ENCODE measurements at regions not wholly inside any gene's neighbourhood (a gene's known extent, or its start where the extent isn't known, plus 50 kb on each side); places are given as distances from the start of the nearest gene placed in this dataset.
"Not testable (repeated sequence)": the region's sequence is repeated elsewhere in the genome, so short reads cannot be mapped to it uniquely, and the experiment has no call there.

DNA sequence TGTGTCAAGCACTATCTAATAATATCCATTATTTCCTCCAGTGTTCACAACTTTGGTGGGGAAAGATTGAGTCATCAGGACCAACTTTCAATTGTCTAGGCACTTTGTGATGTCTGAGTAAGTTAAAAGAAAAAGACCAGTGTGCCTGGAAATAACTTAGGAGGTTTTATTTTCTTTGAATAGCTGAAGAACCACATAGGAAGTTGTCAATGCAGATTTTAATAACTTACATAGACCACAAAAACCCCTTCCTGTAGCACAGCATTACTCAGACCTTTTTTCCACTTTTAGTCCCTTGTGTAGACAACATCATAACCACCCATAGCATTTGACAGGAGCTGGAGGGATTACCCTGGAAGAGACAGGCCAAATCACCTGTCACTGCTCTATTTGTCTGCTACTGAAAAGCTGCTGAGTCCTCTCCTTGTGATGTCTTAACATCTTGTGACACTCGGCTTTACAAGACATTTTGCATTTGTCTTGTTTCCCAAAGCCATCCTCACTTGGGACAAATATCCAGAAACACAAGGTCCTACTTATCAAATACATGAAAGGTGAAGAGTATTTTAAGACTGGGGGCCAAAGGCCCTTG is 241.5 kb upstream of the PTER start:
- TF ChIP-seq, protein P1, sequence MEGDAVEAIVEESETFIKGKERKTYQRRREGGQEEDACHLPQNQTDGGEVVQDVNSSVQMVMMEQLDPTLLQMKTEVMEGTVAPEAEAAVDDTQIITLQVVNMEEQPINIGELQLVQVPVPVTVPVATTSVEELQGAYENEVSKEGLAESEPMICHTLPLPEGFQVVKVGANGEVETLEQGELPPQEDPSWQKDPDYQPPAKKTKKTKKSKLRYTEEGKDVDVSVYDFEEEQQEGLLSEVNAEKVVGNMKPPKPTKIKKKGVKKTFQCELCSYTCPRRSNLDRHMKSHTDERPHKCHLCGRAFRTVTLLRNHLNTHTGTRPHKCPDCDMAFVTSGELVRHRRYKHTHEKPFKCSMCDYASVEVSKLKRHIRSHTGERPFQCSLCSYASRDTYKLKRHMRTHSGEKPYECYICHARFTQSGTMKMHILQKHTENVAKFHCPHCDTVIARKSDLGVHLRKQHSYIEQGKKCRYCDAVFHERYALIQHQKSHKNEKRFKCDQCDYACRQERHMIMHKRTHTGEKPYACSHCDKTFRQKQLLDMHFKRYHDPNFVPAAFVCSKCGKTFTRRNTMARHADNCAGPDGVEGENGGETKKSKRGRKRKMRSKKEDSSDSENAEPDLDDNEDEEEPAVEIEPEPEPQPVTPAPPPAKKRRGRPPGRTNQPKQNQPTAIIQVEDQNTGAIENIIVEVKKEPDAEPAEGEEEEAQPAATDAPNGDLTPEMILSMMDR (conservative IDR thresholded peaks at IDR 0.05): no peak
- TF ChIP-seq ZFX (IDR thresholded peaks at IDR 0.05): no peak
- no peak overlapping the region for H3K27ac ChIP-seq

DNA sequence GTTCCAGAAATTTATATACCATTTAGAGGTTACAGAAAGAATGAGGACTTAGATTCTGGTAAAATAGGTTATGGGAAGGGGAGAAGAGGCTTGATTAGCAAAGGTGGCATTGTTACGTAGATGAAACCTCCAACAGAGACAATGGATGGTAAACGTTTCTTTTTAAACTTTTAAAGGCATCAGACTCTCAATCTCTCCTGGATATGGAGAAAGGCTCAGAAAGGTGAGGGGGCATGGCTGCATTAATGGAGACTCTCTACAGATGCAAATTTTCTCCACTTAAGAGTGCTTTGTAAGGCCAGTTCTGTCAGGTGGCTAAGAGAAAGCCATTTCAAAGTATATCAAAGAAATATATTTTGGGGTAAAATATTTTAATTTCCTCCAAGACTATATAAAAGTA is 240.9 kb upstream of the PTER start:
- TF ChIP-seq ZFX (IDR thresholded peaks at IDR 0.05): no peak
- TF ChIP-seq, protein P1 (conservative IDR thresholded peaks at IDR 0.05): no peak

DNA sequence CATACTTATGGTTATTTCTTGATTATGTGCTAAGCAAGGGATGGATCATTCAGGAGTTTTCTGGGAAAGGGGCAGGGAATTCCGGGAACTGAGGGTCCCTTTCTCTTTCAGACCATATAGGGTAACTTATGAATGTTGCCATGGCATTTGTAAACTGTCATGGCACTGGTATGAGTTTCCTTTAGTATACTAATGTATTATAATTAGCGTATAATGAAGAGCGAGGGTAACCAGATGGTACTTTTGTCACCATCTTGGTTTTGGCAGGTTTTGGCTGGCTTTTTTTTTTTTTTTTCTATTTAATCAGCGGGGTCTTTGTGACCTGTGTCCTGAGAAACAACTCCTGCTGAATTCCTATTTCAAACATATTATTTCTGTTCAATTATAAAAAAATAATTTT is 237.6 kb upstream of the PTER start:
- no peak overlapping the region for H3K27ac ChIP-seq
- TF ChIP-seq, protein P1 (conservative IDR thresholded peaks at IDR 0.05): no peak
- TF ChIP-seq ZFX (IDR thresholded peaks at IDR 0.05): no peak

More for the DNA sequence above, 240.9 kb upstream of the PTER start:
- no peak overlapping the region for H3K27ac ChIP-seq

DNA sequence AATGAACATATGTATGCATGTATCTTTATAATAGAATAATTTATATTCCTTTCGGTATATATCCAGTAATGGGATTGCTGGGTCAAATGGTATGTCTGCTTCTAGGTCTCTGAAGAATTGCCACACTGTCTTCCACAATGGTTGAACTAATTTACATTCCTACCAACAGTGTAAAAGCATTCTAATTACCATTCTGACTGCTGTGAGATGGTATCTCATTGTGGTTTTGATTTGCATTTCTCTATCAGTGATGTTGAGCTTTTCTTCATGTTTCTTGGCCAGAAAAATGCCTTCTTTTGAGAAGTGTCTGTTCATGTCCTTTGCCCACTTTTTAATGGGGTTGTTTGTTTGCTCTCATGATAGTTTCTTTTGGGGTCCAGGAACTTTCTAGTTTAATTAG is 213.2 kb upstream of the PTER start:
- H3K27ac ChIP-seq: not testable (repeated sequence)

DNA sequence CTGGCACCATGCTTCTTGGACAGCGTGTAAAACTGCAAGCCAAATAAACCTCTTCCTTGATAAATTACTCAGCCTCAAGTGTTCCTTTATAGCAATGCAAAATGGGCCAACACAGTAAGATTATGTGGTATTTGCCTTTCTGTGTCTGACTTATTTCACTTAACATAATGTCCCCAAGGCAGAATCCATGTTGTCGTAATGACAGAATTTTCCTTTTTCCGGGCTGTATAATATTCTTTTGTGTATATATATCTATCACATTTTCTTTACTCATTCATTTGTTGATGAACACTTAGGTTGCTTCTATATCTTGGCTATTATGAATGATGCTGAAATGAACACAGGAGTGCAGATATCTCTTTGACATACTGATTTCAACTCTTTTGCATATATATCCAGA is 209.1 kb upstream of the PTER start:
- H3K27ac ChIP-seq: no peak overlapping the region
- TF ChIP-seq, protein P1 (conservative IDR thresholded peaks at IDR 0.05): no peak
- TF ChIP-seq ZFX (IDR thresholded peaks at IDR 0.05): no peak

DNA sequence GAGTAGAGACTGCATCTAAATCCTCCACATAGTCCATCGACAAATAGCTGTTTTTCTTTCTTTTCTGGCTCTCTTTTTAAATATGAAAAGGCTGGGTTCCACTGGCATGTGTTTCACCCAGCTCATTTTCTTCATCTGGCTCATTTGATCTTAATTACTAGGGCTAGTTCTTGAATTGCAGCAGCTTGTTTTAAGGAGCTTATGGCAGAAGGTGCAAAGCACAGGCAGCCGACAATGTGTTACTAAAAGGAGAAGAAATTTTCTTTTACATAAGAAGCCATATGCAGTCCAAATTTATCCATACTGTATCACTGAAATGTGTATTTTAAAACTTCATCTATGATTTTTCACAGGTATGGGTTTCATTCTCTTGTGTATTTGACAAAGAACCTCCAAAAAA is 205.6 kb upstream of the PTER start:
- TF ChIP-seq, protein P1 (conservative IDR thresholded peaks at IDR 0.05): no peak
- TF ChIP-seq ZFX (IDR thresholded peaks at IDR 0.05): no peak

DNA sequence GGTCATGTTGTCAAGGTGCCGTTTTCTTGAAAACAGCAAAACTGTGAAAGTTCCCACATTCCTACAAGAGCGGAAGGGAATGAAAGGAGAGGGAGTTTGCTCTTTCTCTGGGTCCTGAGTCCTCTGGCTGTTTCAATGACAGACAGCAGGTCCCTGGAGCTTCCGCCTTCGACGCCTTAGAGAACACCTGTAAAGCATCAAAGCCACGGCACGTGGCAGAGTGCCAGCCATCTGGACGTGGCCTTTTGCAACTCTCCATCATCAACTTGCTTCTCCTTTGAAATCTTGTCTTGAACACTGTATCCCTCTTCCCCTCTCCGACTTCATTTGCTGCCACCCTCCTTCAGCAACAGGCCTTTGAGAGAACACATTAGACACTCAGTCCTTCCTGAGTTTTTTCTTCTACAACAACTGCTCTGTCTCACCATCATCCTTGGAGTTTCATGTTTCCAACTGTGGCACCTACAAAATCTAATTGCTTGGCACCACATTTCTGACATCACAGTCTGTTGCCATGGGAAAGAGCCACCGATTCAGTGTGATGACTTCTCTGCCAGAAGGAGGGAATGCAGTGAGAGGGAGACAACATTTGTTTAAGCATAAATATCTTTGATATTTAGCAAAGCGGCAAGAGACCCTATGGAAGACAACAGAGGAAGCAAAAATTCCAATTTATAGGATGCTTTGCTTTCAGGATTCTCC is 204.9 kb upstream of the PTER start:
- TF ChIP-seq, protein P1 (conservative IDR thresholded peaks at IDR 0.05): no peak
- no peak for TF ChIP-seq ZFX (IDR thresholded peaks at IDR 0.05)
- no peak overlapping the region for H3K27ac ChIP-seq

More for the DNA sequence above, 205.6 kb upstream of the PTER start:
- H3K27ac ChIP-seq: no peak overlapping the region

DNA sequence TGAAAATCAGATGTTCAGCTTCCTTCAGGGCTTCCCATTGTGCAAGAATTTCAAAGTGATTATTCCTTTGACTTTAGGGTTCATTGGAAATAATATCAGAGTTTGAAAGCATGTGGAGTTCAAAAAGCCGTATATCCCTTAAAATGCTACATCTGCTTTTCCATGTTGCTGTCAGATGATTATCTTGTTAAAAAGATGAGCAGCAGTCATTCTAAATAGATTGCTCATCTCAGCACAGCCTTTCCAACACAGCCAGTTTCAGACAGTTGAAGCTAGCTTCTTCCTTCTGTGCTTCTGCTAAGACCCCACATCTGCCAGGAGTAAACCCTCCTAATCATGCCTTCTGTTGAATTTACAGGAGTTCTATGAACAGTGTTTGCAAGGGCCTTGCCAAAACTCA is 204.4 kb upstream of the PTER start:
- no peak overlapping the region for H3K27ac ChIP-seq
- TF ChIP-seq, protein P1 (conservative IDR thresholded peaks at IDR 0.05): no peak
- TF ChIP-seq ZFX (IDR thresholded peaks at IDR 0.05): no peak
